Uterus (tissue), 2 donors: ENCODE measurements at regions not wholly inside any gene's neighbourhood (a gene's known extent, or its start where the extent isn't known, plus 50 kb on each side); places are given as distances from the start of the nearest gene placed in this dataset.

ENCODE experiments used
- CTCF ChIP-seq, 4 experiments: fragments of 200-600 bp in 2 of 4; fragments of 450-650 bp in 2 of 4; sonication (generic) in 2 of 4; IDR thresholded peaks; one replicate each; pipeline ENCODE4 v1.5.1; 2016 to 2019; ENCODE audit warnings: antibody characterized with exemption in 4 of 4, mild to moderate bottlenecking in 2 of 4, moderate library complexity in 1 of 4
- POLR2A ChIP-seq, 2 donors: fragments of 450-650 bp; IDR thresholded peaks; one replicate each; pipeline ENCODE4 v1.6.1; 2016; ENCODE audit warnings: antibody characterized with exemption in 2 of 2, mild to moderate bottlenecking in 1 of 2, moderate library complexity in 1 of 2

- no peak for TF ChIP-seq CTCF (IDR thresholded peaks at IDR 0.05)
- no peak for TF ChIP-seq POLR2A (IDR thresholded peaks at IDR 0.05)
These were observed 394.1 kb downstream of the RRAGC start for GRCh38 chr1:38465460-38465859.
